DMS153 treated with DMSO at 0.1 percent for 48 hours (cell line): ENCODE measurements at regions not wholly inside any gene's neighbourhood (a gene's known extent, or its start where the extent isn't known, plus 50 kb on each side); places are given as distances from the start of the nearest gene placed in this dataset.
A peak's percentile ranks its signal among the peaks of the same experiment; 100 is the strongest.

ENCODE experiments used
- DNase-seq: peaks from one replicate; lab custom pipeline; 2025; ENCODE audit not compliant: unreplicated experiment; lab: John Stamatoyannopoulos, UW

DNA sequence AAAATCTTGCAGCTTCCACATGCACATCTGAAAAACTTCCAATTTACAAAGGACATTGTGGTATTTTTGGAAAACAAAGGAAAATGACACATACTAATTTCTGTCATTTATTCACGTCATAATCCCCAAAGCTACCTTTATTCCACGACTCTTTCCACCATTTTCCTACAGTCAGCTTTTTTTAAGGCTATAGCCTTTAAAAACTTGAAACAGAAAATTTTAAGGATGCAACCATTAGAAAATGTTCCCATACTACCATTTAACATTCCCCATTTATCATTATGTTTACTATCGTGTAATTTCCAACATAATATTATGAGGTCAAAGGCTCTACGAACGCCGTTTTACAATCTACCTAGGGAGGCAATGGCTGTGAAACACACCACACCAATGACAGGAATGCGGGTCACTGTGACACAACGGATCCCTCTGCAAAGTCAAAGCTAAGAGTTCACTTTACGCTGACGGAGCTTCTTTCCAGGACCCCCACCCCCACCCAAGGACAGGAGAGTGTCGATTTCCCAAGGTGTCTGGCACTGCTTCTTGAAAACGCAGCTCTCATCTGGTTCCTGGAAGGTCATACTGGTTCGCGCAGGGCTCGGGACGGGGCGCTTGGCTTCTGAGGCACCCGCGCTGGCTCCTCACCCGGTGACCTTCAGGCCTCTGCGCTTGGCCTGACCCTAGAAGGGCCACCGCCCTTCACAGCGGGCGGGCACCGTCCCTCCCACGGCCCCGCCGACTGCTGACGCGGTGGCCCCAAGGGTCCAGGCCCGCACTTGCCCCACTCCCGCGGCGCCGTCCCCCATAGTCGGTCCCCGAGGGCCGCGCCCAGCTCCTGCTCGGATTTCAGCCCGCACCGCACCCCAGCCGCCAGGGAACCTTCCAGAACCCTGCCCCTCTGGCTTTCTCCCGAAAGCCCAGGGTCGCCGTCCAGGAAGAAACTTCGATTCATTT is 50.5 kb upstream of the ATF3 start:
- no peak for DNase-seq

DNA sequence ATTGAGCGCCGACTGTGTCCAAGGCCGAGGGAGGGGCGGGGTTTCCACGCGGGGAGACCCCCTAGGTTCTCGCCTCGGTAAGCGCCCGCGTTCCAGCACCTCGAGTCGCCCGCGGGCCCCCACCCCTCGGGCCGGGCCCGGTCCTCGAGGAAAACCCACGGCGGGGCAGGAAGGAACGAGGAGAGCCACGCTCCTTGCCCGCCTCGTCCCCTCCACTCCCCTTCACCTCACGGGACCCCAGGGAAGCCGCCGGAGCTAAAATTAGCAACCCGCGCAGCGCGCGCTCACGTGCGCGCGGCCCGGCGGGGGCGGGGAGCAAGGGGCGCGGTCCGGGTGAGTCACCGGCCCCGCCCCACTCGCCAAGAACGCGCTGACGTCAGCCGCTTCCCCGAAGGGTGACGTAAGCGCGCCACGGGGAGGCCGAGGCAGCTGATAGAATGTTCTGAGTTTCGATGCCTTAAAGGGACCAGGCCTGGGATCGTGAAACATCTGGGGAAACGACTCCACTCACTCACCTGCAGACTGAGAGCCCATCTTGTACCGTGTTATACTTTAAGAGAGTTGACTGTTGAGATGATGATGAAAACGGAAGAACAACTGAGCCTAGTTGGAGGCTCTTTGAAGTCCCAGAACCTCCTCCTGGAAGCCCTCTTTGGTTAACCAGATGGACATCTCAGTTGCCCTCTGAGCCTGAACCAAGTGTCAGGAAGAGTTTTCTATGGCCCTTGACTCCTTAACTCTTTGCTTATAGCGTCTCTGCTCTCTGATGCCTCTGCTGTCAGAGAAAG is 49.7 kb upstream of the ATF3 start:
- DNase-seq = peak; percentile 96
